ENCODE measurements at regions not wholly inside any gene's neighbourhood (a gene's known extent, or its start where the extent isn't known, plus 50 kb on each side); places are given as distances from the start of the nearest gene placed in this dataset.

DNA sequence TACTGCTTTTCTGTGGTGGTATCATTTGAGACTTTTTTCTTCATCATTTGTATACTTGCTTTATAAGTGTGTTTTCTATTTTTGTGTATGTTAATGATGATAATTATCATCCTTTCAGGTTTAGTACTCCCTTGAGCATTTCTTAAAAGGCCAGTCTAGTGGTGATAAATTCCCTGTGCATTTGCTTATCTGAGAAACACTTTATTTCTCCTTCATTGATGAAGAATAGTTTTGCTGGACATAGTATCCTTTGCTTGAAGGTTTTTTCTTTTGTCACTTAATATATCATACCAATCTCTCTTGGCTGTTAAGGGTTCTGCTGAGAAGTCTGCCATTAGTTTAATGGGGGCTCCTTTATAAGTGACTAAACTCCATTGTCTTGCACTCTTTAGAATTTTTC lies 123.2 kb upstream of the IRAK1BP1 start:
- peaks cover 21% of the 10 kb centered on the region; the same call in 2 of the 3 replicates for H3K36me3 Mint-ChIP-seq (ENCODE audit: low read depth)
- Histone ChIP-seq H3K36me3 (ENCODE audit: insufficient read depth) (no peaks in the 10 kb centered on the region), H2AFZ (no peak overlapping the region), H3K9me2 (ENCODE audit: insufficient read depth) (no peaks in the 10 kb centered on the region; the same call in 1 of the 2 replicates), H3K4me1 (ENCODE audit: insufficient read depth) (no peaks in the 10 kb centered on the region), H4K20me1 (replicated peaks; ENCODE audit: insufficient read depth) (no peaks in the 10 kb centered on the region), H3K79me2 (replicated peaks; ENCODE audit: insufficient read depth) (no peaks in the 10 kb centered on the region), H3K27me3 (ENCODE audit: insufficient read depth) (no peaks in the 10 kb centered on the region), H3K4me2 (no peak overlapping the region), H3F3A (replicated peaks; ENCODE audit: low read depth) (no peaks in the 10 kb centered on the region), H3K4me3 (no peak overlapping the region), H3K27ac (ENCODE audit: low read depth) (no peak overlapping the region)
- no peak overlapping the region for H3K27ac Mint-ChIP-seq
- H3K9me3 Mint-ChIP-seq: peaks cover 55% of the 10 kb centered on the region
- H3K4me3 Mint-ChIP-seq: no peak overlapping the region
- DNase-seq (ENCODE audit: low spot score) (no peak), ATAC-seq (no peak)
- TF ChIP-seq, protein P1, sequence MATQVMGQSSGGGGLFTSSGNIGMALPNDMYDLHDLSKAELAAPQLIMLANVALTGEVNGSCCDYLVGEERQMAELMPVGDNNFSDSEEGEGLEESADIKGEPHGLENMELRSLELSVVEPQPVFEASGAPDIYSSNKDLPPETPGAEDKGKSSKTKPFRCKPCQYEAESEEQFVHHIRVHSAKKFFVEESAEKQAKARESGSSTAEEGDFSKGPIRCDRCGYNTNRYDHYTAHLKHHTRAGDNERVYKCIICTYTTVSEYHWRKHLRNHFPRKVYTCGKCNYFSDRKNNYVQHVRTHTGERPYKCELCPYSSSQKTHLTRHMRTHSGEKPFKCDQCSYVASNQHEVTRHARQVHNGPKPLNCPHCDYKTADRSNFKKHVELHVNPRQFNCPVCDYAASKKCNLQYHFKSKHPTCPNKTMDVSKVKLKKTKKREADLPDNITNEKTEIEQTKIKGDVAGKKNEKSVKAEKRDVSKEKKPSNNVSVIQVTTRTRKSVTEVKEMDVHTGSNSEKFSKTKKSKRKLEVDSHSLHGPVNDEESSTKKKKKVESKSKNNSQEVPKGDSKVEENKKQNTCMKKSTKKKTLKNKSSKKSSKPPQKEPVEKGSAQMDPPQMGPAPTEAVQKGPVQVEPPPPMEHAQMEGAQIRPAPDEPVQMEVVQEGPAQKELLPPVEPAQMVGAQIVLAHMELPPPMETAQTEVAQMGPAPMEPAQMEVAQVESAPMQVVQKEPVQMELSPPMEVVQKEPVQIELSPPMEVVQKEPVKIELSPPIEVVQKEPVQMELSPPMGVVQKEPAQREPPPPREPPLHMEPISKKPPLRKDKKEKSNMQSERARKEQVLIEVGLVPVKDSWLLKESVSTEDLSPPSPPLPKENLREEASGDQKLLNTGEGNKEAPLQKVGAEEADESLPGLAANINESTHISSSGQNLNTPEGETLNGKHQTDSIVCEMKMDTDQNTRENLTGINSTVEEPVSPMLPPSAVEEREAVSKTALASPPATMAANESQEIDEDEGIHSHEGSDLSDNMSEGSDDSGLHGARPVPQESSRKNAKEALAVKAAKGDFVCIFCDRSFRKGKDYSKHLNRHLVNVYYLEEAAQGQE (IDR thresholded peaks at IDR 0.05; ENCODE audit: unreplicated experiment): no peak
- TF ChIP-seq STAT1 (IDR thresholded peaks at IDR 0.05; ENCODE audit: unreplicated experiment) (no peak), EZH2 (IDR thresholded peaks at IDR 0.05; ENCODE audit: low read depth, unreplicated experiment) (no peak), POLR2AphosphoS5 (IDR thresholded peaks at IDR 0.05; ENCODE audit: low read depth) (no peak), ZNF114 (CRISPR knock-in tag; IDR thresholded peaks at IDR 0.05) (no peak), ZNF331 (CRISPR knock-in tag; IDR thresholded peaks at IDR 0.05; ENCODE audit: low read depth) (no peak), CREB1 (CRISPR knock-in tag; IDR thresholded peaks at IDR 0.05; ENCODE audit: low read depth) (no peak), EZH2phosphoT487 (IDR thresholded peaks at IDR 0.05; ENCODE audit: unreplicated experiment) (no peak), JUNB (IDR thresholded peaks at IDR 0.05; ENCODE audit: unreplicated experiment) (no peak), NANOG (IDR thresholded peaks at IDR 0.05; ENCODE audit: borderline replicate concordance) (no peak)
- TF ChIP-seq, protein P2, sequence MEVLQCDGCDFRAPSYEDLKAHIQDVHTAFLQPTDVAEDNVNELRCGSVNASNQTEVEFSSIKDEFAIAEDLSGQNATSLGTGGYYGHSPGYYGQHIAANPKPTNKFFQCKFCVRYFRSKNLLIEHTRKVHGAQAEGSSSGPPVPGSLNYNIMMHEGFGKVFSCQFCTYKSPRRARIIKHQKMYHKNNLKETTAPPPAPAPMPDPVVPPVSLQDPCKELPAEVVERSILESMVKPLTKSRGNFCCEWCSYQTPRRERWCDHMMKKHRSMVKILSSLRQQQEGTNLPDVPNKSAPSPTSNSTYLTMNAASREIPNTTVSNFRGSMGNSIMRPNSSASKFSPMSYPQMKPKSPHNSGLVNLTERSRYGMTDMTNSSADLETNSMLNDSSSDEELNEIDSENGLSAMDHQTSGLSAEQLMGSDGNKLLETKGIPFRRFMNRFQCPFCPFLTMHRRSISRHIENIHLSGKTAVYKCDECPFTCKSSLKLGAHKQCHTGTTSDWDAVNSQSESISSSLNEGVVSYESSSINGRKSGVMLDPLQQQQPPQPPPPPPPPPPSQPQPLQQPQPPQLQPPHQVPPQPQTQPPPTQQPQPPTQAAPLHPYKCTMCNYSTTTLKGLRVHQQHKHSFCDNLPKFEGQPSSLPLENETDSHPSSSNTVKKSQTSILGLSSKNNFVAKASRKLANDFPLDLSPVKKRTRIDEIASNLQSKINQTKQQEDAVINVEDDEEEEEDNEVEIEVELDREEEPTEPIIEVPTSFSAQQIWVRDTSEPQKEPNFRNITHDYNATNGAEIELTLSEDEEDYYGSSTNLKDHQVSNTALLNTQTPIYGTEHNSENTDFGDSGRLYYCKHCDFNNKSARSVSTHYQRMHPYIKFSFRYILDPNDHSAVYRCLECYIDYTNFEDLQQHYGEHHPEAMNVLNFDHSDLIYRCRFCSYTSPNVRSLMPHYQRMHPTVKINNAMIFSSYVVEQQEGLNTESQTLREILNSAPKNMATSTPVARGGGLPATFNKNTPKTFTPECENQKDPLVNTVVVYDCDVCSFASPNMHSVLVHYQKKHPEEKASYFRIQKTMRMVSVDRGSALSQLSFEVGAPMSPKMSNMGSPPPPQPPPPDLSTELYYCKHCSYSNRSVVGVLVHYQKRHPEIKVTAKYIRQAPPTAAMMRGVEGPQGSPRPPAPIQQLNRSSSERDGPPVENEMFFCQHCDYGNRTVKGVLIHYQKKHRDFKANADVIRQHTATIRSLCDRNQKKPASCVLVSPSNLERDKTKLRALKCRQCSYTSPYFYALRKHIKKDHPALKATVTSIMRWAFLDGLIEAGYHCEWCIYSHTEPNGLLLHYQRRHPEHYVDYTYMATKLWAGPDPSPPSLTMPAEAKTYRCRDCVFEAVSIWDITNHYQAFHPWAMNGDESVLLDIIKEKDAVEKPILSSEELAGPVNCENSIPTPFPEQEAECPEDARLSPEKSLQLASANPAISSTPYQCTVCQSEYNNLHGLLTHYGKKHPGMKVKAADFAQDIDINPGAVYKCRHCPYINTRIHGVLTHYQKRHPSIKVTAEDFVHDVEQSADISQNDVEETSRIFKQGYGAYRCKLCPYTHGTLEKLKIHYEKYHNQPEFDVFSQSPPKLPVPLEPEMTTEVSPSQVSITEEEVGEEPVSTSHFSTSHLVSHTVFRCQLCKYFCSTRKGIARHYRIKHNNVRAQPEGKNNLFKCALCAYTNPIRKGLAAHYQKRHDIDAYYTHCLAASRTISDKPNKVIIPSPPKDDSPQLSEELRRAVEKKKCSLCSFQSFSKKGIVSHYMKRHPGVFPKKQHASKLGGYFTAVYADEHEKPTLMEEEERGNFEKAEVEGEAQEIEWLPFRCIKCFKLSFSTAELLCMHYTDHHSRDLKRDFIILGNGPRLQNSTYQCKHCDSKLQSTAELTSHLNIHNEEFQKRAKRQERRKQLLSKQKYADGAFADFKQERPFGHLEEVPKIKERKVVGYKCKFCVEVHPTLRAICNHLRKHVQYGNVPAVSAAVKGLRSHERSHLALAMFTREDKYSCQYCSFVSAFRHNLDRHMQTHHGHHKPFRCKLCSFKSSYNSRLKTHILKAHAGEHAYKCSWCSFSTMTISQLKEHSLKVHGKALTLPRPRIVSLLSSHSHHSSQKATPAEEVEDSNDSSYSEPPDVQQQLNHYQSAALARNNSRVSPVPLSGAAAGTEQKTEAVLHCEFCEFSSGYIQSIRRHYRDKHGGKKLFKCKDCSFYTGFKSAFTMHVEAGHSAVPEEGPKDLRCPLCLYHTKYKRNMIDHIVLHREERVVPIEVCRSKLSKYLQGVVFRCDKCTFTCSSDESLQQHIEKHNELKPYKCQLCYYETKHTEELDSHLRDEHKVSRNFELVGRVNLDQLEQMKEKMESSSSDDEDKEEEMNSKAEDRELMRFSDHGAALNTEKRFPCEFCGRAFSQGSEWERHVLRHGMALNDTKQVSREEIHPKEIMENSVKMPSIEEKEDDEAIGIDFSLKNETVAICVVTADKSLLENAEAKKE (CRISPR knock-in tag; IDR thresholded peaks at IDR 0.05): no peak
- TF ChIP-seq, protein P3, sequence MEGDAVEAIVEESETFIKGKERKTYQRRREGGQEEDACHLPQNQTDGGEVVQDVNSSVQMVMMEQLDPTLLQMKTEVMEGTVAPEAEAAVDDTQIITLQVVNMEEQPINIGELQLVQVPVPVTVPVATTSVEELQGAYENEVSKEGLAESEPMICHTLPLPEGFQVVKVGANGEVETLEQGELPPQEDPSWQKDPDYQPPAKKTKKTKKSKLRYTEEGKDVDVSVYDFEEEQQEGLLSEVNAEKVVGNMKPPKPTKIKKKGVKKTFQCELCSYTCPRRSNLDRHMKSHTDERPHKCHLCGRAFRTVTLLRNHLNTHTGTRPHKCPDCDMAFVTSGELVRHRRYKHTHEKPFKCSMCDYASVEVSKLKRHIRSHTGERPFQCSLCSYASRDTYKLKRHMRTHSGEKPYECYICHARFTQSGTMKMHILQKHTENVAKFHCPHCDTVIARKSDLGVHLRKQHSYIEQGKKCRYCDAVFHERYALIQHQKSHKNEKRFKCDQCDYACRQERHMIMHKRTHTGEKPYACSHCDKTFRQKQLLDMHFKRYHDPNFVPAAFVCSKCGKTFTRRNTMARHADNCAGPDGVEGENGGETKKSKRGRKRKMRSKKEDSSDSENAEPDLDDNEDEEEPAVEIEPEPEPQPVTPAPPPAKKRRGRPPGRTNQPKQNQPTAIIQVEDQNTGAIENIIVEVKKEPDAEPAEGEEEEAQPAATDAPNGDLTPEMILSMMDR (conservative IDR thresholded peaks at IDR 0.05; ENCODE audit: low read depth in 2 of 2): no peak
- TF ChIP-seq, protein P4, sequence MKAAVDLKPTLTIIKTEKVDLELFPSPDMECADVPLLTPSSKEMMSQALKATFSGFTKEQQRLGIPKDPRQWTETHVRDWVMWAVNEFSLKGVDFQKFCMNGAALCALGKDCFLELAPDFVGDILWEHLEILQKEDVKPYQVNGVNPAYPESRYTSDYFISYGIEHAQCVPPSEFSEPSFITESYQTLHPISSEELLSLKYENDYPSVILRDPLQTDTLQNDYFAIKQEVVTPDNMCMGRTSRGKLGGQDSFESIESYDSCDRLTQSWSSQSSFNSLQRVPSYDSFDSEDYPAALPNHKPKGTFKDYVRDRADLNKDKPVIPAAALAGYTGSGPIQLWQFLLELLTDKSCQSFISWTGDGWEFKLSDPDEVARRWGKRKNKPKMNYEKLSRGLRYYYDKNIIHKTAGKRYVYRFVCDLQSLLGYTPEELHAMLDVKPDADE (IDR thresholded peaks at IDR 0.05): no peak
- no peaks in the 10 kb centered on the region for H3K4me1 Mint-ChIP-seq
- H3K27me3 Mint-ChIP-seq (ENCODE audit: insufficient read depth, low read depth, poor library complexity): peaks cover 2% of the 10 kb centered on the region

Measured in GM23338 (cell line).